A549 (cell line): ENCODE measurements at regions not wholly inside any gene's neighbourhood (a gene's known extent, or its start where the extent isn't known, plus 50 kb on each side); places are given as distances from the start of the nearest gene placed in this dataset.

Source experiments
- ATAC-seq, 2 experiments: fragments of 200-7000 bp in 1 of 2; fragments of >200 bp in 1 of 2; cut with Nextera tagmentation in 1 of 2; cut with Tn5 transposase in 1 of 2; 3 replicates each; pipeline versions ENCODE4 v1.8.0 to v1.9.1; 2018 to 2020; ENCODE audit warnings: mild to moderate bottlenecking in 1 of 2, moderate library complexity in 1 of 2
- CTCF ChIA-PET: fragments of 300-600 bp; sonication (Branson Sonifier 250); formaldehyde crosslinking; extraction: SDS; loops from one replicate; lab custom pipeline; 2021; ENCODE audit warnings: antibody characterized with exemption, inconsistent platforms; lab: Yijun Ruan, JAX
- POLR2A ChIA-PET: fragments of 350-600 bp; formaldehyde crosslinking; extraction: SDS; loops from one replicate; lab custom pipeline; 2021; ENCODE audit warnings: antibody characterized with exemption, inconsistent platforms; lab: Yijun Ruan, JAX
- DNase-seq, 2 experiments: peaks; one replicate each; pipeline versions ENCODE4 v3.0.0 to v3.0.0-alpha.2; 2011 to 2016; ENCODE audit warnings: low read depth in 1 of 2, low spot score in 1 of 2
- FAIRE-seq: peaks from 2 replicates; lab custom pipeline; 2011; peaks lifted over from hg19 to GRCh38; lab: Jason Lieb, UNC
- H3K27ac ChIP-seq, 2 experiments: fragments of >200 bp; sonication (Bioruptor Twin); formaldehyde crosslinking; 3 replicates each; pipeline ENCODE4 v1.5.1; 2016 to 2017
- H3K4me1 ChIP-seq: fragments of >200 bp; sonication (Bioruptor Twin); formaldehyde crosslinking; 3 replicates; pipeline ENCODE4 v1.6.1; 2016
- H3K4me2 ChIP-seq: fragments of >200 bp; sonication (Bioruptor Twin); formaldehyde crosslinking; 3 replicates; pipeline ENCODE4 v1.6.1; 2016
- H3K4me3 ChIP-seq: fragments of >200 bp; sonication (Bioruptor Twin); formaldehyde crosslinking; 3 replicates; pipeline ENCODE4 v1.5.1; 2016
- H3K9me3 ChIP-seq: fragments of >200 bp; sonication (Bioruptor Twin); formaldehyde crosslinking; 3 replicates; pipeline ENCODE4 v1.6.1; 2016
- EP300 ChIP-seq, 2 experiments: fragments of >200 bp; sonication (Bioruptor Twin); formaldehyde crosslinking; IDR thresholded peaks; 2 replicates in 1 of 2; 3 replicates in 1 of 2; pipeline ENCODE4 v1.6.1; 2016 to 2017
- KDM1A ChIP-seq: fragments of 200-600 bp; sonication (generic); IDR thresholded peaks from 2 replicates; pipeline ENCODE4 v1.6.1; 2016; ENCODE audit warnings: low read depth, mild to moderate bottlenecking
- MAZ ChIP-seq: fragments of 150-350 bp; IDR thresholded peaks from 2 replicates; pipeline ENCODE4 v1.6.1; 2014; ENCODE audit warnings: antibody characterized with exemption, low read depth, low read length, borderline replicate concordance
- NFE2L2 ChIP-seq: fragments of 150-350 bp; conservative IDR thresholded peaks from 2 replicates; pipeline ENCODE4 v1.6.1; 2014; ENCODE audit warnings: low read length
- RARB ChIP-seq: fragments of 250-450 bp; sonication (Bioruptor Pico); IDR thresholded peaks from 2 replicates; pipeline ENCODE4 v1.8.0; 2021; ENCODE audit warnings: mild to moderate bottlenecking, moderate library complexity
- RNF2 ChIP-seq: fragments of 200-600 bp; sonication (generic); IDR thresholded peaks from 2 replicates; pipeline ENCODE4 v1.6.1; 2016; ENCODE audit warnings: low read depth, mild to moderate bottlenecking, antibody characterized with exemption, moderate library complexity, borderline replicate concordance
- TFCP2L1 ChIP-seq: fragments of 250-450 bp; sonication (Bioruptor Pico); IDR thresholded peaks from 2 replicates; pipeline ENCODE4 v1.5.0; 2021; ENCODE audit warnings: mild to moderate bottlenecking
- TP53 ChIP-seq: fragments of 250-450 bp; sonication (Bioruptor Pico); IDR thresholded peaks from 2 replicates; pipeline ENCODE4 v1.5.0; 2021; ENCODE audit warnings: mild to moderate bottlenecking, moderate library complexity
- ZFP36 ChIP-seq: fragments of 450-650 bp; IDR thresholded peaks from 2 replicates; pipeline ENCODE4 v1.6.1; 2014; ENCODE audit warnings: borderline replicate concordance; ENCODE audit not compliant: partially characterized antibody
- ZSCAN20 ChIP-seq: fragments of 250-450 bp; sonication (Bioruptor Pico); IDR thresholded peaks from 2 replicates; pipeline ENCODE4 v1.8.0; 2022; ENCODE audit warnings: mild to moderate bottlenecking, moderate library complexity
- WGBS: methylation state at CpG from one replicate; pipeline ENCODE4 v1.1.6; 2017; ENCODE audit errors: missing lambda C conversion rate; 5-methylcytosine and 5-hydroxymethylcytosine counted together
- TF ChIP-seq, protein P1 (sequence below): IDR thresholded peaks from 2 replicates; pipeline ENCODE4 v1.6.1; 2012; ENCODE audit warnings: low read depth, borderline replicate concordance
- TF ChIP-seq, protein P2 (sequence below): fragments of 200-600 bp; sonication (generic); IDR thresholded peaks from 2 replicates; pipeline ENCODE4 v1.6.1; 2016; ENCODE audit warnings: antibody characterized with exemption, mild to moderate bottlenecking, moderate library complexity
- TF ChIP-seq, protein P3 (sequence below): fragments of 250-450 bp; sonication (Bioruptor Pico); IDR thresholded peaks from 2 replicates; pipeline ENCODE4 v1.5.0; 2020; ENCODE audit warnings: low read depth, mild to moderate bottlenecking, moderate library complexity

DNA sequence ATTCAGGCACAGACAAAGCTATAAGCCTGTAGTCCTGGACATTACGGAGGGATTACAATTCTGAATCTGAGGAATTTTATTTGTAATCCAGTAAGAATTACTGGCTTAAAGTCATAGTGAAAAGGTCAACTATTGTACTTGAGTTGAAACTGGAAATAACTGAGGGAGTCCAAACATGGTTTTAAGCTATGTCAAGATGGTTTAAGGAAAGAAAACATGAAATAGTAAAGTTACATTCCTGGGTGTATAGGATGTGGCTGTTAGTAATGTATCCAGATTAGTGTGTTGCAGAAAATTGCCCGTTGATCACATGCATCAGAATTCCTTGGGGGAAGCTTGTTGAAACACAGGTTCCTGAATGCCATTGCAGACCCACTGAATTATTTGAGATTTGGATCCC is 124.8 kb upstream of the GORAB start:
- H3K4me2 ChIP-seq = no peak overlapping the region
- no peaks in the 10 kb centered on the region for H3K4me1 ChIP-seq
- TF ChIP-seq RARB (CRISPR knock-in tag) = no peak
- TF ChIP-seq, protein P1, sequence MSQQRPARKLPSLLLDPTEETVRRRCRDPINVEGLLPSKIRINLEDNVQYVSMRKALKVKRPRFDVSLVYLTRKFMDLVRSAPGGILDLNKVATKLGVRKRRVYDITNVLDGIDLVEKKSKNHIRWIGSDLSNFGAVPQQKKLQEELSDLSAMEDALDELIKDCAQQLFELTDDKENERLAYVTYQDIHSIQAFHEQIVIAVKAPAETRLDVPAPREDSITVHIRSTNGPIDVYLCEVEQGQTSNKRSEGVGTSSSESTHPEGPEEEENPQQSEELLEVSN = no peak
- no peak for TF ChIP-seq EP300 (IDR thresholded peaks at IDR 0.05)
- no peak for TF ChIP-seq ZSCAN20 (CRISPR knock-in tag)
- TF ChIP-seq, protein P2, sequence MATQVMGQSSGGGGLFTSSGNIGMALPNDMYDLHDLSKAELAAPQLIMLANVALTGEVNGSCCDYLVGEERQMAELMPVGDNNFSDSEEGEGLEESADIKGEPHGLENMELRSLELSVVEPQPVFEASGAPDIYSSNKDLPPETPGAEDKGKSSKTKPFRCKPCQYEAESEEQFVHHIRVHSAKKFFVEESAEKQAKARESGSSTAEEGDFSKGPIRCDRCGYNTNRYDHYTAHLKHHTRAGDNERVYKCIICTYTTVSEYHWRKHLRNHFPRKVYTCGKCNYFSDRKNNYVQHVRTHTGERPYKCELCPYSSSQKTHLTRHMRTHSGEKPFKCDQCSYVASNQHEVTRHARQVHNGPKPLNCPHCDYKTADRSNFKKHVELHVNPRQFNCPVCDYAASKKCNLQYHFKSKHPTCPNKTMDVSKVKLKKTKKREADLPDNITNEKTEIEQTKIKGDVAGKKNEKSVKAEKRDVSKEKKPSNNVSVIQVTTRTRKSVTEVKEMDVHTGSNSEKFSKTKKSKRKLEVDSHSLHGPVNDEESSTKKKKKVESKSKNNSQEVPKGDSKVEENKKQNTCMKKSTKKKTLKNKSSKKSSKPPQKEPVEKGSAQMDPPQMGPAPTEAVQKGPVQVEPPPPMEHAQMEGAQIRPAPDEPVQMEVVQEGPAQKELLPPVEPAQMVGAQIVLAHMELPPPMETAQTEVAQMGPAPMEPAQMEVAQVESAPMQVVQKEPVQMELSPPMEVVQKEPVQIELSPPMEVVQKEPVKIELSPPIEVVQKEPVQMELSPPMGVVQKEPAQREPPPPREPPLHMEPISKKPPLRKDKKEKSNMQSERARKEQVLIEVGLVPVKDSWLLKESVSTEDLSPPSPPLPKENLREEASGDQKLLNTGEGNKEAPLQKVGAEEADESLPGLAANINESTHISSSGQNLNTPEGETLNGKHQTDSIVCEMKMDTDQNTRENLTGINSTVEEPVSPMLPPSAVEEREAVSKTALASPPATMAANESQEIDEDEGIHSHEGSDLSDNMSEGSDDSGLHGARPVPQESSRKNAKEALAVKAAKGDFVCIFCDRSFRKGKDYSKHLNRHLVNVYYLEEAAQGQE = no peak
- ChIA-PET CTCF (no interaction called here), POLR2A (no interaction called here)
- ATAC-seq (no peak), DNase-seq (no peak), FAIRE-seq (no peak)
- WGBS = 5% methylated on average over 2 of the region's 2 CpGs
- H3K4me3 ChIP-seq = no peak overlapping the region
- no peak overlapping the region for H3K27ac ChIP-seq
- no peaks in the 10 kb centered on the region for H3K9me3 ChIP-seq

DNA sequence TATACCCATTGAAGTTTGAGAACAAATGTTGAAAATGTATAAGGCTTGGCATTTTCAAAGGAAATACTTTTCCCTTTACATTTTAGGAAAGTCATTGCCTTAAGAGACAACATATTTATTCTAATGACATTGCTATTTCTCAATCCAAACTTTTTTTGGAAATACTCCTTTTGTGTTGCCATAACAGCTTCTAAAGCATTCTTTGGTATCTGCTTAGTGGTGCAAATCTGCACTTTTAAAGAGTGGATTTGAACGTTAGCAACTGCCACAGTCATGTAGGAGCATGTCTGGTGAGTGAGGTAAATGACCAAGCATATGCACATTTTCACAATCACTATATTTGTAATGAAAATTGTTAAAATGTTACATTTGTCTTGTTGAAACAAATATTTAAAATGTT is 124.4 kb upstream of the GORAB start:
- WGBS = 0% methylated on average over 1 of the region's 1 CpG
- H3K27ac ChIP-seq = no peak overlapping the region
- H3K4me1 ChIP-seq = no peaks in the 10 kb centered on the region
- DNase-seq (no peak), FAIRE-seq (no peak), ATAC-seq (no peak)
- no peaks in the 10 kb centered on the region for H3K9me3 ChIP-seq
- ChIA-PET CTCF (no interaction called here), POLR2A (no interaction called here)
- no peak overlapping the region for H3K4me2 ChIP-seq
- TF ChIP-seq TP53 (CRISPR knock-in tag) (no peak), EP300 (IDR thresholded peaks at IDR 0.05) (no peak), KDM1A (no peak), ZFP36 (no peak), NFE2L2 (no peak), MAZ (no peak), RNF2 (no peak), TFCP2L1 (CRISPR knock-in tag) (no peak)
- TF ChIP-seq, protein P1 = no peak
- TF ChIP-seq, protein P2 = no peak
- TF ChIP-seq, protein P3, sequence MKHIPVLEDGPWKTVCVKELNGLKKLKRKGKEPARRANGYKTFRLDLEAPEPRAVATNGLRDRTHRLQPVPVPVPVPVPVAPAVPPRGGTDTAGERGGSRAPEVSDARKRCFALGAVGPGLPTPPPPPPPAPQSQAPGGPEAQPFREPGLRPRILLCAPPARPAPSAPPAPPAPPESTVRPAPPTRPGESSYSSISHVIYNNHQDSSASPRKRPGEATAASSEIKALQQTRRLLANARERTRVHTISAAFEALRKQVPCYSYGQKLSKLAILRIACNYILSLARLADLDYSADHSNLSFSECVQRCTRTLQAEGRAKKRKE = no peak
- no peak overlapping the region for H3K4me3 ChIP-seq
